HG02884 (cell line): ENCODE measurements at regions not wholly inside any gene's neighbourhood (a gene's known extent, or its start where the extent isn't known, plus 50 kb on each side); places are given as distances from the start of the nearest gene placed in this dataset.

Experiments
- ATAC-seq: cut with Tn5 transposase; IDR thresholded peaks from one replicate; pipeline ENCODE4 v1.9.1; 2021; ENCODE audit warnings: mild to moderate bottlenecking, moderate library complexity; ENCODE audit not compliant: unreplicated experiment

DNA sequence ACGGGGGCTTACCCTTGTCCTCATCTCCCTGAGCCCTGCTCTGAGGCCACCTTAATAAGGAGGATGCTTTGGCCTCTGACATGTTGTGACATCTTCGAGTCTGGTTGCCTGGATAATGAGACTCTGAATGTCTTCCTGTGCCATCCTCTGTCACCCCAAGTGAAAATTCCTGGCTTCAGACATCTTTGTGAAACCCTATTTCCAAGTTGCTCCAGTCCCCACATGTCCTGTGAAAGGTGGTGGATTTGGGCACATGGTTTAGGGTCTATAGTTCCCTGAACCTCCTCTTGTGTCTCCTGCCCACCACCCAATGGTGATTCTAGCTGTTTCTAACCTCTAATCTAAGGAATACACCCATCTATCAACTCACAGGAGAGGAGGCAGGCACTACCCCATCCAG is 223.1 kb upstream of the GLI3 start:
- ATAC-seq, result no peak

- ATAC-seq, result no peak
Measured at GRCh38 chr7:42457663-42458062, 220.7 kb upstream of the GLI3 start.

GRCh38 chr7:42456756-42457276 is 219.8 kb upstream of the GLI3 start:
- ATAC-seq, result no peak

DNA sequence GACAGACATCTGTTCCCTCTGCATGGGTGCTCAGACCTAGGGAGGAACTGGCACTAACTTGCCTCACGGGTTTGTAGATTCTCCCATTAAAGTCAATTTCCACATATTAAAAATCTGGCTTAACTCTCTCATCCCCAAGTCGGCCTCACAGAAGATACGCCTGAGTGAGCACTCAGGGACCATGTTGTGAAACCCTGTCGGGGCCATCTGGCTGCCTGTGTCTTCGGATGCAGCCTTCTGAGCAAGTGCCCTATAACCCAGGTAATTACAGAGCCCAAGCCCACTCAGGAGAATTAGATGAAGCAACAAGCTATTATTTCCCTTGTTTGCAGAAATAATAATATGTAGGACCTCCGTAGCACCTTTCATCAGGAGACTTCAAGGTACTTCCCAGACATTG is 219.3 kb upstream of the GLI3 start:
- no peak for ATAC-seq

DNA sequence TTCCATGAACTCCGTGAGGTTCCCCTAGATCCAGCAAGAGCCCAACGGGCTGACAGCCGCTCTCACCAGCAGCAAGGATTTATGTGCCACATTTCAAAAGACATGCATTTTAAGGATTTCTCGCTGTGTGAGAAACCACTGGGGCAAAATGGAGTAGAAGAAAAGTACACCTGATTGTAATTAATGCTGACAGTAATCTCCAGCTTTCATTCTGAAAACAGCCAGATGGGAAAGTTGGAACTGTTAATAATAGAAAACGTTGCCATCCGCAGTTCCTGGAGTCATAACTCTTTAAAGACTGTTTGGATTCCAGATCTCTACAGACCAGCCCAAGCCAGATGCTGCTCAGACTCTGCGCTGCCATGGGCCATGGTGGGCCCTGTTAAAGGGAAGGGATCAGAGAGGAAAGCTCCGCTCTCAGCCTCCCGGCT is 216.9 kb upstream of the GLI3 start:
- ATAC-seq, result no peak

DNA sequence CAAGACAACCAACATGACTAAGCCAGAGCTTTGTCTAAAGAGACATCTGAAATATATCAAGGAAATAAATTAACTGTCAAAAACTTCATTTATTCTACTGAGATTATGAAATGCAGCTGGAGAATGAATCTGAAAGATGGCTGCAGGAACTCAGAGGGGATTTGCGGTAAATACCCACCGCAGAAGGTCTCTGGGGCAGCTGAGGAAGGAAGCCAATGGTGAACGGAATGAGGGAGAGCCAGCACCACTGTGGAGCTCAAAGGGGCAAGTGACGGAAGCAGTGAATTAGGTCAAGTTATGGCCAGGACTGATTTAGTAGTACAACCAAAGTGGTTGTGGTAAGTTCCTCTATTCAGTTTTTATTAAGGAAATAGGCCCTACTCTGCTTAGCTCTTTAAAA is 215.3 kb upstream of the GLI3 start:
- no peak for ATAC-seq

- no peak for ATAC-seq
Measured at GRCh38 chr7:42449431-42449830, 212.4 kb upstream of the GLI3 start.

DNA sequence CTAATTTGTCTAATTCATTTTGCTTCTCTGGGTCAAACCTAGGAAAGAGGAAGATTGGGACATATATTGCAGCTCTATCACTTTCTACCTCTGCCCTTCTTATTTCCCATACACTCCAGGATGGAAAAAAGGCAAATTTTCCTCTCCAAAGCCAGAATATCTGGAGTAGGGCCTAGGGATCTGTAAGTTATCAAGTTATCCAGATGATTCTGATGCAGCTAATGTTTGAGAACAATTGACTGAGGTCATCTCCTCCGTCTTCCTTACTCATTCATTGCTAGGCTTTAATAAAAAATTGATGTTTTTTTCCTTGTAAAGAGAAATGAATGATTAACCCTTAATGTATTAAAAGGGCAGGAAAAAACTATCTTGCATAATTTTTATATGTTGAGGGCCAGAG is 211.9 kb upstream of the GLI3 start:
- no peak for ATAC-seq

DNA sequence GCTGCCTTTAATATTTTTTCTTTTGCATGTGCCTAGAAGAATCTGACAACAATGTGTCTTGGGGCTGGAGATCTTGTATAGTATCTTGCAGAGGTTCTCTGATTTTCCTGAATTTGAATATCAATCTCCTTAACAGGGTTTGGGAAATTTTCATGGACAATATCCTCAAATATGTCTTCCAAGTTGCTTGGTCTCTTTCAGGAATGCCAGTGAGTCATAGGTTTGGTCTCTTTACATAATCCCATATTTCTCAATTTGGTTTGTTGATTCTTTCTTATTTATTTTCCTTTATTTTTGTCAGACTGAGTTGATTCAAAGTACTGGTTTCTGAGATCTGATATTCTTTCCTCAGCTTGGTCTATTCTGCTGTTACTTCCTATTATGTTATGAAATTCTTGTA is 208.7 kb upstream of the GLI3 start:
- no peak for ATAC-seq

GRCh38 chr7:42440951-42441350 is 203.9 kb upstream of the GLI3 start:
- ATAC-seq, result no peak

GRCh38 chr7:42432644-42433043 is 195.6 kb upstream of the GLI3 start:
- no peak for ATAC-seq

GRCh38 chr7:42431873-42432272 is 194.9 kb upstream of the GLI3 start:
- ATAC-seq, result no peak

DNA sequence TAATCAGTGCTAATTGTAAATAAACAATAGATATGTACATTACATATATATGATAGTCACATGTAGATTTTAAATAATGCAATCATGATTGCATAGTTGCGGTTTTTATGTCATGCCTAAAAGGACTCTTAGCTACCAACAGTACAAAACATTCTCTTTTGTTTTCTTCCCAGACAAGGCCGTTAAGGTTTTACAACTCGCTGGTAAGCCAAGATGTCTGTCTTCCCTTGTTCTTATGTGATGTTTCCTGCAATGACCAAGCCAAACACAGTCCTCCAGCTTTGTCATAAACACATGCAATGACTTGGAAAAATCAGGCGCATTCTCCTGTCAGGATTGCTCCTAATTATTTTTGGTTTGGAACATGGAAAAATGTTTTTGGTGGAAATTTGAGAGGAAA is 192.3 kb upstream of the GLI3 start:
- ATAC-seq, result no peak

DNA sequence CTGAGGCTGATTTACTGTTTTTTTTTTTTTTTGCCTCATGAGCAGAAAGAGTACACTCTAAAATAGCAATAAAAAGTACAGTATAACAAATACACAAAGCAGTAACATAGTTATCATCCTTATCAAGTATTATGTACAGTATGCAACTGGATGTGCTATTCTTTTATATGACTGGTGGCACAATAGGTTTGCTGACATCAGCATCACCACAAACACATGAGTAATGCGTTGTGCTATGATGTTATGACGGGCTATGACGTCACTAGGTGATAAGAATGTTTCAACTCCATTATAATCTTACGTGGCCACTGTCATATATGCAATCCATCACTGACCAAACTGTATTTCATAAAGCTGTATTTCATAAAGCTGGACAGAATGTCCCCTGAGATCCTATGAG is 189.2 kb upstream of the GLI3 start:
- ATAC-seq, result no peak

GRCh38 chr7:42414941-42415505 is 178.0 kb upstream of the GLI3 start:
- no peak for ATAC-seq

DNA sequence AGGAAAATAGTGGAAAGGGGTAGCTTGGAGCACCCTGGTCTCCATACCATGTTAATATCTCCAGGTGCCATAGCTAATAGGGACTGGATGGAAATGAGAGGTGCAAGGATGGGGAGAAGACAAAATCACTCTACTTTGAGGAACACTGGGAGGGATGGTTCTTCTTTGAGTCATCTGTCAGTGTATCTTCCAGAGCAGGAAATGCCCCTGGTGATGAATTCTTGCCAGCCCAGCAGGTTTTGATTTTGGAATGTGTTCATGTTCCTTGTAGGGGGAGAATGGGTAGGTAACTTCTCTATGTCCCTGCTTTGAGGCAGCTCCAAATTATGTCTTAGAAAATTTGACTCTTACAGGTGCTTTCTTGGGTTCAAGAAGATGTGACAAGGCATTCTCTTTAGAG is 177.0 kb upstream of the GLI3 start:
- no peak for ATAC-seq

- no peak for ATAC-seq
Measured at GRCh38 chr7:42409296-42409695, 172.3 kb upstream of the GLI3 start.

DNA sequence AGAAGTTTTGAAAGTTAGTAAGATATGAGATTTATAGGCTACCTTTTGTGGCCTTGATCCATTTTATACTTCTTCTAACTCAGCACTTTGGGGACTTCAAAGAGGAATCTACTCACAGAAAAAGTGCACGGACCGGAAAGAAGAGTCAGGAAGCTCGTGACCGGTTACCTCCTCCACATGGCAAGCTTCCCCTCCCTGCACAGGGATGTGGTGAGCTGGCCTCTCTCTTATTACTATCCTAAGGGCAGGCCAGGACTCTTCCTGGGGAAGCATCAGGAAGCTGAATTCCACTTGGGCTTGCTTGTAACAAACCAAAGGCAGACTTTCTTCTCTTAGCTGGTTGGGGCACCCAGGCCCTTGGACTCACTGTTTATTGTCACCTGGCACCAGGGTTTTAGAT is 170.8 kb upstream of the GLI3 start:
- no peak for ATAC-seq

GRCh38 chr7:42407021-42407710 is 170.2 kb upstream of the GLI3 start:
- no peak for ATAC-seq

GRCh38 chr7:42406358-42406757 is 169.3 kb upstream of the GLI3 start:
- no peak for ATAC-seq

GRCh38 chr7:42405782-42406181 is 168.8 kb upstream of the GLI3 start:
- no peak for ATAC-seq

- ATAC-seq, result no peak
Measured at GRCh38 chr7:42403831-42404230, 166.8 kb upstream of the GLI3 start.

DNA sequence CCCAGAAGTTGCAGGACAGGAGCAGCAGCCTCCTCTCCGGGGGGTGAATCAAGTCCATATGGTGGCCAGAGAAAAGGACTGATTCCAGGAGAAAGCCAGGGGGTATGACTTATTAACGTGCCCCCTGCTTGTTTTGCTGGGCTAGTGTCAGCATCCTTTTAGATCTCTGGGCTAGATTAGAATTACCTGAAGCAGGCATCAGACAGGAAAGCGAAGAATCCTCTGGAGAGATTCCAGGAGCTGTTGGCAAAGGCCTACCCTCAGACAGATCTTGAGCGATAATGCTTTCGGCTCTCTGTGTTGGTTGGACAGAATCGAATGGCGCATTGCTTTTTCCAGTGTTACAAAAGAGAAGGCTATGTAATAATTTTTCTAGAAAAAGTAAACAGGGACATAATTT is 164.0 kb upstream of the GLI3 start:
- no peak for ATAC-seq
